ENCODE measurements at regions not wholly inside any gene's neighbourhood (a gene's known extent, or its start where the extent isn't known, plus 50 kb on each side); places are given as distances from the start of the nearest gene placed in this dataset.

DNA sequence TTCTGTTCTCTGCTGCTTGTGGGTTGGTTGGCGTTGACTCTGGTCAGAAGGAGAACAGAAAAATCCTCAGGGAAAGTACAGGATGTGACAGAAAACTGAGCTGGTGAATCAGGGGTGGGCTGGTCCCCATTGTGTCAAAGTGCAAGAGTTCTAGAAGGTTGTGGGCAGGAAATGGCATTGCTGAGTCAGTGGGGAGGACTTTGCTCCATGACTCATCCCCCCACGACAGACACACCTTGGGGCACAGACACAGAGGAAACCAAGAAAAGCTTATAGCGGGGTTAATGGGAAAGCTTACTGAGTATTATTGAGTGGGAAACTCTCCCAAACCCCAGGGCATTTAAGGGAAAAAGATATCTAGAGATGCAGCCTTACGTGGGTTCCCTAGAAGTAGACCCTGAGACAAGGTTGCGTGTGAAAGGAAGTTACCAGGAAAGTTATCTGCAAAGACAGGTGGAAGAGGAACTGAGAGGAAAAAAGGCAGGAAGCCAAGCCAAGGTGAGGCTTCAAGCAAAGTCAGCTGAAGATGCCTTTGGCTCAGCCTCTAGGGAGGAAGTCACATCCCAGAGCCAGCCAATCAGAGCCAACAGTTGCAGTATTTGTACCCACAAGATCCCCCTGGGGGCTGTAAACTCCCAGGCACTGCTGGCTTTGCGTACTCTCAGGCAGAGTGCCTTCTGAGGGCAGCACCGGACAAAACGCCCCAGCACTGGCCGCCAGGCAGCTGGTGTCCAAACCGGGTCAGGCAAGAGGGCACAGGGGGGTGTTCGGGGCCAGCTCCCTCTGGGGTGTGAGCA is 86.4 kb downstream of the FOXL1 start:
- peak; percentile 64 to 65 for DNase-seq (ENCODE audit: low read depth in 2 of 2)

DNA sequence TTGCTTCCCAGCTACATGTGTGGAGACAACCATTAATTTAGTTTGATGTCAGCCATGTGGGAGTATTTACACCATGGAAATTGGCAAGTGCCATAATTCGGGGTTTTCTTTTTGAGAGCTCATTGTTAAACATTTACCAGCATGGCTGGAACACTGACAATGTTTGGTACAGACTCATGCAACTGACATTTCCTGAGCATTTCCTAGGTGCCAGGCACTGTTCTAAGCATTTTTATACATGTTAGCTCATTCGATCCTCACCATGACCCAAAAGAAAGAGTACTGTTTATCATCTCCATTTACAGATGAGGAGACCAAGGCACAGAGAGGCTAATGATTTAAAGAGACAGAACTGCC is 86.9 kb downstream of the FOXL1 start:
- DNase-seq (ENCODE audit: low read depth in 2 of 2), result no peak

DNA sequence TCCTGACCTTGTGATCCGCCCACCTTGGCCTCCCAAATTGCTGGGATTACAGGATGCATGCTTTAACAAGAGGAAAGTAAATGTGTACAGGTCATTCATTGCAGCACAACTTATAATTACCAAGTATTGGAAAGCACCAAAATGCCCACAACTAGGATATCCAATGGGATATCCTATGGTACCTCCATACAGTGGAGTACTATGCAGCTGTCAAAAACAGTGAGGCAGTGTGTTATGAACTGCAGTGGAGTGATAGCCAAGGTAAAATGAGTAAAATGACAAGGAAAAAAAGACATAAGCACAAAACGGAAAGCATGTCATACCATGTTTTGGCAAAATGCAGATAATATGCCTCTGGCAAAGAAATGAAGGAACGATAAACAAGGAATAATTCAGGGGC is 87.6 kb downstream of the FOXL1 start:
- no peak for DNase-seq (ENCODE audit: low read depth in 2 of 2)

DNA sequence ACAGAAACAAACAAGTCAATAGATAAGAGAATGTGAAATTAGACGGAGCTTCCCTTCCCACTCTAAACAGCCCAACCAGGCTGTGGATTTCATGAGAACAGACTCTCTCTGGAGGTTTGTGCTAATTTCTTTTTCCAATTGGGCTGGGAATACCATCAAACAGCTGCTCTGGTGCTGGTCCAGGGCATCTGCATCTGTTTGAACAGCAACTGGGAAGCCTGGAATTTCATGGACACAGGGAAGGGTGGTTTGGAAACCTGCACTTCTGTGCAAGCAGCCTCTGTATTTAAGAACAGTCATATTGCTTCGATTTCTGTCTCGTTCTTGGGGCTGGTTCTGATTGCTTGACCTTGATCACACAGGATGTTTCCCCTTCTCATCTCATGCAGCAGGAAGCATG is 88.7 kb downstream of the FOXL1 start:
- no peak for DNase-seq (ENCODE audit: low read depth in 2 of 2)

DNA sequence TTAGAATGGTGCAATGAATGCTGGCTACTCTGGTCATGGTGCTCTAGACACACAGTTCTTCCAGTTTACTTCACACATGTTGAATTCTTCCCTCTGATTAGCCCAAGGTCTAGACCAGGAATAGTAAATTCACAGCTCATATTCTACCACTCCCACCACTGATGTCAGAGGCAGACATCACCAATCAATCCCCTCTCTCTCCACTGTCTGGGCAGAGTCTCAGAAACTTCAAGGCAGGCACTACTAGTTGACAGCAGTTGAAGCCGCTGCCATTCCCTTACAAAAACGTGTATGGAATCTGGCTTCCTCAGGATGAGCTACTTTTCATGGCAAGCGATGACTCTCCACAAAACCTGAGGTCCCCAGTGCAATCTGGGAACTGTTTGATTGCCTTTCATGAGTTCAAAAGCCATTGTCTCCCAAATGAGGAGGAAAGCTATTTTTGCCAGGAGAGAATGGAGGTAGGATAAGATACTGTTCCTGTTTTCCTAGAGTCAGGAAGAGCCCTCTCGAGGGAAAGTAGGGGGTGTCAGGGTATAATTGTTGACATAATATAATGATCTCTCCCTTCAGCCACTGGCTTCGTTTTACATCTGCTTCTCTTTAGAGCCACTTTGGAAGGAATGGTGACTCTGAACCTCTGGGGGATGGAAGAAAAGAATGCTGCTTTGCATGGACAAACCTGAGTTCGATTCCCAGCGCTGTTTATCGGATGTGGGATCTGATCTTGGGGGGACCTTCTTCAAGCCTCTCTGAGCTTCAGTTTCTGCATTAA is 90.0 kb downstream of the FOXL1 start:
- DNase-seq (ENCODE audit: low read depth in 2 of 2), result no peak

DNA sequence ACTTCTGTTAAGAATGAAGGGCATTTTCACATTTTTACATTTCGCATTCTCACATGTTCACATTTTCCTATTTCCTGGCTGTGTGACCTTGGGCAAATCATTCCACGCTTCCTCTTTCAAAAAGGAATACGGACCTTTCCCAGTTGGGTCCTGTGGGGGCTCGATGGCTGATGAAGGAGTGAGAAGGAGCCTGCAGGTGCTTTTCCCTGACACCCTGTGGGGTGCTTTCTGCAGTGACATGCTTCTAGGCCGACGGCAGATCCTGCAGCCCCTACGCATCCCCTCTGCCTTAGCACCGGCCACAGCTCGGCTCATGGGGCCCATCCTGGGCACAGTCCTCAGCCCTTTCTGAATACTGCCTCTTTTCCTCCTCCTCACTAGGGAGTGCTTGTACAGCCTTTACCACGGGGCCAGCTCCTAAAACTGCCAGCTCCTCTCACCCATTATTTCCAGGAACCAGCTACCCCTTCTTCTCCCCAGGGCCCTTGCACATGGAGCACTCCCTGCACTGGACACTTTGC is 91.0 kb downstream of the FOXL1 start:
- DNase-seq (ENCODE audit: low read depth in 2 of 2), result no peak

DNA sequence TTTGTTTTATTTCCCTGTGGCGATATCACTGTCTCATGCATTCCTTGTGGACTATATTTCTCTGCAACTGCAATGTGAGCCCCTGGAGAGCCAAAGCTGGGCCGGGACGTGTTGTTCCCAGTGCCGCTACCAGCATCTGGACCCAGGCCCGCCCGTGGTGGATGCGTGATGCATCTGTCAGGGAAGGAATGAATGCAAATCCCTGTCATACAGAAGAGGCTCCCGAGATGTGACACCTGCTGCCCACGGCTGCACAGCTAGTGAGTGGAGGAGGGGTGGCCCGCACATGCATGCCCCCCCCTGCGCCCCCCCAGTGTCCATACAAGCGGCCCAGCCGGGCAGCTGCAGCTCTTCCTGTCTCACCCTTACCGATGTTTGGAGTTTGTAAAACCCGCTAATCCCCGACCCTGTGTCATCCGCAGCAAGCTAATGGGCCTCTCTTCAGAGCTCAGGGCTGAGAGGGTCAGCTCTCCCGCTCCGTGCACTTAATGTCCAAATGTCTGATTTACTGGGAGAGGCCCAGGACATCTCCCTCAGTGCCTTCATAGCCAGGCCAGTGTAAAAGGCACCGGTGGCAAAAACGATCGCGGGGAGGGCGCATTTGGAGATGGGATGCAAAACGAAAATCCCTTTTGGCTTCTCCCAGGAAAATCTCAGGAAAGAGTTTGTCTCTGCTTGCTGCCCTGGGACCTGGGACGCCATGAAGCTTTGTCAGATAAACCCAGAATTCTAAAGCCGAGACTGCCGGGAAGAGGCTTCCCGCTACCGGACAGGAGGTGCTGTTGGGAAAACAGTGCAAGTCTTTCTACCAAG is 91.8 kb downstream of the FOXL1 start:
- DNase-seq (ENCODE audit: low read depth in 2 of 2), result no peak

DNA sequence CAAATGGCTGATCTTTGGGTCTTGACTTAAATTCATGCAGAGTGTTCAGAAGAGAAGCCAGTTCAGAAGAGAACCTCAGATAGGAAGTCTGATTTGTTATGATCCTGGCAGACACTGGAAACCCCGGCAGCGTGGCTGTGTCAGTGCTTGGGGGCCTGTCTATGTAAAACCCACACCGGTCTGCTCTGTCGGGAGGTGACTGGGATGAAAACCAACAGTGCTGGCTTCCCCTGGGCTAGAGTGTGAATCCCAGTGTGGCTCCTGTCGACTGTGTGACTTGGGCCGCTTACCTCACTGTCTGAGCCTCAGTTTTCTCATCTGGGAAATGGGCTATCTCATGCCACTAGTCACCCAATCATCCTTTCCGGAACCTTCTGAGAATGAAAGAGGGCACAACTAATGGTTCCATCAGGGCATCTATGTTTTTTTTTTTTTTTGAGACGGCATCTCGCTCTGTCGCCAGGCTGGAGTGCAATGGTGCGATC is 92.4 kb downstream of the FOXL1 start:
- no peak for DNase-seq (ENCODE audit: low read depth in 2 of 2)

DNA sequence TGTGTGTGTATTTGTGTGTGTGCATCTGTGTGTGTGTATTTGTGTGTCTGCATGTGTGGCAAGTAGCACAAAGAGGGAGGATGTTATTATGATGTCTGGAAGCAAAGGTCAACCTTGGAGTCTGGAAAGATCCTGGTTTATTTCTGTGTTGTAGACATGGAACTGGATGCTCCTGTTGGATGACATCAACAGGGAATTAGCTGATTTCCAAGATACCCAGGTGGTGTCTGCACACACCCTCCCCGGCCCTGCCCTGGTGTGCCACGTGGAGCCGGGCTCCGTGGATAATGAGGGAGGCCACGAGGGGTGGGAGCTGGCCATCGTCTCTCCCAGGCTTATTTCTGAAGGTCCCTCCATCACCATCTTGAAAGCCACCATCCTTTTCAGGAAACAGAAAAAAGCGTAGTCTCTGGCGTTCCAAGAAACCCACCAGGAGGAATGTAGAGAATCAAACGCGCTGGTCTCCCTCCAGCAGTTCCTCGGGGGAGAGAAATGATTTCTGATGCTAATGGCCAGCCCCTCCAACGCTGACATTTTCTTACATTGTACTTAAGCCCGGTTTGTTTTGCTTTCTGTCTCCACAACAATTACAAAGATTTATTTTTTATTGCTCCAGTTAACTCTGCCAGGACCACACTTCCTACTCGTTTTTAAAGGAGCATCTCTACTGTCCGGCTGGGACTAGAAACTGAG is 93.3 kb downstream of the FOXL1 start:
- DNase-seq (ENCODE audit: low read depth in 2 of 2), result no peak

DNA sequence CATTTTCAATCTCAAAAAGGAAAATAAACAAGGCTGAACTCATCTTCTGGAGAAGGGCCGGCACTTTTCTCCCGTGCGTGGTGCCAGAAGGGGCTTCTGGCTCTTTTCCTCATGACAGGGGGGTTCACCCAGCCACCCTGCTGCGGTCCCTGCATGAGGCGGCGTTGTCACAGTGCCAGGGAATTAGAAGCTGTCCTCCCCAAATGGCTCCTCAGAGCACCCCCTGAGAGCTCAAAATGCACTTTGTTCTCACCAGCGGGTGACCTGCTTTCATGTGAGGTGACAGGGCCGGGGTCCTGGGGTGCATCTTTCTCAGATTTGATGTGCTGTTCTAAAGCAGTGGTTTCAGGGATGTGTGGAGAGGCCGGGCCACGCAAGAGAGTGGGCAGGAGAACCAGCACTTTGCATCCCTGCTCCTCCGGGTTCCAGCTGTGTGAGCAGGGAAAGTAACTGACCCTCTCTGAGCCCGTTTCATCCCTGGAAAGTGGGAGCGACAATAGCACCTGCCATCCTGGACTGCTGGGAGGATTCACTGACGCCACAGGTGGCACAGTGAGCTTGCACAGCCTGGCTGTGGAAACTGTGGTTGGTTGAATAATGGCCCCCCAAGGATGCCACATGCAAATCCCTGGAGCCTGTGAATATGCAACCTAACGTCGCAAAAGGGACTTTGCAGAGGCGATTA is 94.0 kb downstream of the FOXL1 start:
- DNase-seq (ENCODE audit: low read depth in 2 of 2), result no peak

DNA sequence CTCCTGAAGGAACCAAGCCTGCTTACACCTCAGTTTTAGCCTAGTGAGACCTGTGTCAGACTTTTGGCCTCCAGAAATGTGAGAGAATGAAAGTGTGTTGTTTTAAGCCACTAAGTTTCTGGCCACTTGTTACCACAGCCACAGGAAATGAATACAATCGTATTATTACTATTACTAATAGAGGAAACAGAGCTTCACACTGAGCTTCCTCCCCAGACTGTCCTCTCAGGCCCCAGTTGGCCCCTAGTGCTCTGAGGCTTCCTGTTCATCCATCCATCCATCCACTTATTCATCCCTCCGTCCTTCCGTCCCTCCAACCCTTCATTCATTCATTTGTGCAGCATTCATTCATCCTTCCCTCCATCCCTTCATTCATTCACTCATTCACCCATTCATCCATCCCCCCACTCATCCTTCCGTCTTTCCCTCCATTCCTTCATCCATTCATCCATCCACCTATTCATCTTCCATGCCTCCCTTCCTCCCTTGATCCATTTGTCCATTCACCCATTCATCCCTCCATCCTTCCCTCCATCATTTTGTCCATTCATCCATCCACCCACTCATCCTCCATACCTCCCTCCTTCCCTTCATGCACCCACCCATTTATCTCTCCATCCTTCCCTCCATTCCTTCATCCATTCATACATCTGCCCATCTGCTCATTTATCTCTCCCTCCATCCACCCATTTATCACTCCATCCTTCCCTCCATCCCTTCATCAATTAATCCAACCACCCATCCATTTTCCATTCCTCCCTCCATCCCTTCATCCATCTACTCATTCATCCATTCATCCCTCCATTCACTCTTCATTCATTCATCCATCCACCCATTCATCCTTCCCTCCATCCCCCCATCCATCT is 95.0 kb downstream of the FOXL1 start:
- no peak for DNase-seq (ENCODE audit: low read depth in 2 of 2)

DNA sequence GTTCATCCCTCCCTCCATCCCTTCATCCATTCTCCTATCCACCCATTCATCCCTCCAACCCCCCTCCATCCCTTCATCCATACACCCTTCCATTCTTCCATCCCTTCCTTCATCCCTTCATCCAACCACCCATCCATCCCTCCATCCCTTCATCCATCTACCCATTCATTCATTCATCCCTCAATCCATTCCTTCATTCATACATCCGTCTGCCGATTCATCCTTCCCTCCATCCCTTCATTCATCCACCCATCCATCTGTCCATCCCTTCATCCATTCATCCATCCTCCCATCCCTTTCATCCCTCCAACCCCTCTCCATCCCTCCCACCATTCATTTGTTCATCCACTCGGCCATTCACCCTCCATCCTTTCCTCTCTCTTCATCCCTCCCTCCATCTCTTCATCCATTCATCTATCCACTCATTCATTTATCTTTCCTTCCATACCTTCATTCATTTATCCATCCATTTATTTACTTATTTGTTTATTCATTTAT is 95.7 kb downstream of the FOXL1 start:
- DNase-seq (ENCODE audit: low read depth in 2 of 2), result no peak

DNA sequence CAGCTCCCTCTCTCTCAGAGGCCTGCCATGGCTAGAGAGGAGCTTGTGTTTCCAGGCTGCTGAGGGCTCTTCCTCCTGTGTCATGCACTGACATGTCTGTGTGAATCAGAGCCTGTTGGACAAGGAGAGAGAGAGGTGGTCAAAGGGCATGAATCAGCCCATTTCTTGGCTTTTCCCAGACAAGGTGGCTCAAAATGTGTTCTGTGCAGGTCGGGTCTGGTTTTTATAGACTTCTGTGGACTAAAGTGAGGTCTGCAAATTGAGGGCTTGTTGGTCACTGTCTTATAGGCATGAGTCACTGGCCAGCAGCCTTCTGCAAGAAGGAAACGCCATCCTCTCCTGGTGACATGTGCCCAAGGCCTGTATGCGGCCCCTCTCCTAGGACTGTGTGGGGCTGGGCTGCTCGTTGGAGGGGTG is 97.9 kb downstream of the FOXL1 start:
- no peak for DNase-seq (ENCODE audit: low read depth in 2 of 2)

DNA sequence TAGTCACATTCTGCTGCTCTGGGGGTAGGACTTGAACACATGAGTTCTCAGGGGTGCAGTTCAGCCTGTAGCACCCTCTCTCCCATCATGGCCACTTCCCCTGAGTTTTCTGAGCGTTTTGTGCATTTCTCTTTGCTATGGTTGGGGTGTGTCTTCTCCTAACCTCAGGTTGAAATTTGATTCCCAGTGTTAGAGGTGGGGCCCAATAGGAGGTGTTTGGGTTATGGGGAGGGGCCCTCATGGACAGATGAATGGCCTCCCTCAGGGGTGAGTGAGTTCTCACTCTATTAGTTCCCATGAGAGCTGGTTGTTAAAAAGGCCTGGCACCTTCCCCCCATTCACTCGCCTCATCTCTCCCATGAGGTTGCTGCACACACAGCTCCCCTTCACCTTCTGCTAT is 101.1 kb downstream of the FOXL1 start:
- no peak for DNase-seq (ENCODE audit: low read depth in 2 of 2)

DNA sequence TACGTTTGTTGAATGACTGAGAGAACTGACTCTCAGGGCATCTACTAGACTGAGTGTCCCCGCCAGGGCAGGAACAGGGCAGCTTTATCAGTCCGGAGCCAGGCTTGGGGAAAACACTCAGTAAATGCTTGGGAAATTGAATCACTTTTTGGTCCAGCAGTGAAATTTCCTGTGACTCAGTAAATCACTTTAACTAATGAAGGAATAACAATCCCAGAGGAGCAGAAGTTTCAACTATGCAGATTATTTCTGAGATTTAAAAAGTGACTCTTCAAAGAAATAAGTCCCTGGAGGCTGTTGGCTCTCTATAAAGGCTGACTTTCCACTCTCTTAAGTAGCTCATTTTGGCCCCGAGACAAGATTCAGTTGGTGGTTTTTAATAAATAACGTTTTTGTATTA is 101.8 kb downstream of the FOXL1 start:
- no peak for DNase-seq (ENCODE audit: low read depth in 2 of 2)

DNA sequence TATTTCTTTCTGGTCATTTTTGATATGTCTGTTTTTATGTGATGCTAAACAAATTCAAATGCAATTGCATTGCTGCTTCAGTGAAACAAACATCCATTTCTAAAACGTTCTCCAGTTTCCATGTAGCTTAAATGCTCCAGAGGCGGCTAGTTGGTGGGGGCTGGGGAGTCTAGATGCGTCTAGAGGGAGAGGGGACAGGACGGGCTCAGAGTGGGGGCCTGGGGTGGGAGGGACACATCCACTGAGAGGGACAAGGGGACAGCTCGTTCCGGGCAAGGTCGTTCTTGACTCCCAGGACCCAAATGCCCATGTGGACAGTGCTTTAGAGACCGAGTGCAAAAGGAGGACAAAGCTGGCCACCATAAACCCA is 102.3 kb downstream of the FOXL1 start:
- DNase-seq (ENCODE audit: low read depth in 2 of 2), result no peak

DNA sequence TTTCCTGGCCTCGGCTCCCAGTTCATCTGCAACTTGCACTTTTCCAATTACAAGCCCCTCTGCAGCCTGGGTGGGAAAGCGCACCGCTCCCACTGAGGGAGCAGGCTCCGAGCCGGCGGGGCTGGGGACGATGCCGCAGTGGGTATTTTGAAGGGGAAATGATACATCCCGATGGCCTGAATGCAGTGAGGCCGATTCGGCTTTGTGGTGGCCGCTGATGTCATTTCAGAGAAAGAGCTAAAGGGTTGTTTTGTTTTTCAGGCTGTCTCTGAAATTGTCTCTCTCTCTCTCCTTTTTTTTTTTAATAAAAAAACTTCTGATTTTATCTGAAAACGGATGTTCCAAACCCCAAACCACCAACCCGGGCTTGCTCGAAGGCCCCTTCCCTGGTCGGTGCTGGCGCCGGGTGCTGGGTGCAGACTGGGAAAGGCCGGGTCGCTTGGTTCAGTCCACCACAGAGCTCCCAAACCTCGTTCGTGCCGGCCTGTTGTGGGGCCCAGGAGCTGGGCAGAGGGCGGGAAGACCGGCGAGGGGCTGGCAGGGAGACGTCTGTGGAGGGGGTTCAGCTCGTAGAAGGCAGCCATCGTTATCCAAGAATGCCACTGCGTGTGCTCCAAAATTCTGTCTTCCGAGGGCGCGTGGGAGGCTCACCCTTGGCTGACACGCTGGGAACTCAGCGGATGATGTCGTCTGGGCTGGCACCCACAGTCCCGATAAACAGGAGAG is 102.8 kb downstream of the FOXL1 start:
- no peak for DNase-seq (ENCODE audit: low read depth in 2 of 2)

DNA sequence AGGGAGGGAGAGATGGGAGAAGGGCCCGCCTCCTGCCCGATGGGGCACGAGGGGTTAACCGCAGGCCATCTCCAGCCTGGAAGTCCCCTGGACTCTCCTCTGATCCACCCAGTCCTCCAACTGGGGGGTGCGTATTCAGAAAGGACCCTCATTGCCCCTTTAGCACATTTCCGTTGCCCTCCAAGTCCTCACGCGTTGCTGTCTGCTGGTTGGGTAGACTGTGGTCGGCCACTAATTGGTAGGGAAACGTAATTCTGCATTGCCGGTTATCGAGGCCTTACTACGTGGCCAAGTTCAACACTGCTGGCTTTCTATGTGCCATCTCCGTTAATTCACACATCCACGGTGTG is 103.4 kb downstream of the FOXL1 start:
- DNase-seq (ENCODE audit: low read depth in 2 of 2), result no peak

DNA sequence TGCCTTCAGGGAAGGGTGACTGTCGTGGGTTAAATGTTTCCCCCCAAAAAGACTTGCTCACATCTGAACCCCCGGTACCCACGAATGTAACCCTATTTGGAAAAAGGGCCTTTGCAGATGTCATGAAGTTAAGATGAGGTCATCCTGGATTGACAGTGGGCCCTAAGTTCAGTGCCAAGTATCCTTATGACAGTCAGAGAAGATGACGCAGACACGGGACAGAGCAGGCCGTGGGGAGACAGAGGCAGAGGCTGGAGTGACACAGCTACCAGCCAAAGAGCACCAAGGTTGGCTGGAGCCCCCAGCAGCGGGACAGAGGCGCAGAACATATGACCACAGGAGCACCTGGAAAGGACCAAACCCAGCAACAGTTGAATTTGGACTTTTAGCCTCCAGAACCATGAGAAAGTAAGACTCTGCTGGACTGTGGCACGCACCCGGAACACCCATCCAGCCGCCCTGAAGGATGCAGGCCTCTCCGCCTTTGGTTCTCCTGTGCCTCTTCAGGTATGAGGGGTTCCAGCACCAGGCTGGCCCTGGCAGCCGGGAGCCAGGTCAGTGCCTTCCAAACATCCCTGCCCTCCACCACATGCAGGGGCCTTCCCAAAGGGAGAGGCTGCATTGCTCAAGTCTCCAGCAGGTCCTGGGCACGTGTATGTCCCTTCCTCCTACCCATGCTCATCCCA is 104.0 kb downstream of the FOXL1 start:
- no peak for DNase-seq (ENCODE audit: low read depth in 2 of 2)

Data from stimulated activated CD8-positive, alpha-beta memory T cell treated with anti-CD3 and anti-CD28 coated beads, Interleukin-15, amount 100 ng/mL, for 48 hours (primary cell).